ENCODE measurements at regions not wholly inside any gene's neighbourhood (a gene's known extent, or its start where the extent isn't known, plus 50 kb on each side); places are given as distances from the start of the nearest gene placed in this dataset.
"Not testable (repeated sequence)": the region's sequence is repeated elsewhere in the genome, so short reads cannot be mapped to it uniquely, and the experiment has no call there.

GRCh38 chr7:93739424-93739823, 151.1 kb downstream of the TFPI2 start:
- DNase-seq = no peak

- DNase-seq = no peak
Observed at GRCh38 chr7:93737953-93738352, 152.6 kb downstream of the TFPI2 start.

DNA sequence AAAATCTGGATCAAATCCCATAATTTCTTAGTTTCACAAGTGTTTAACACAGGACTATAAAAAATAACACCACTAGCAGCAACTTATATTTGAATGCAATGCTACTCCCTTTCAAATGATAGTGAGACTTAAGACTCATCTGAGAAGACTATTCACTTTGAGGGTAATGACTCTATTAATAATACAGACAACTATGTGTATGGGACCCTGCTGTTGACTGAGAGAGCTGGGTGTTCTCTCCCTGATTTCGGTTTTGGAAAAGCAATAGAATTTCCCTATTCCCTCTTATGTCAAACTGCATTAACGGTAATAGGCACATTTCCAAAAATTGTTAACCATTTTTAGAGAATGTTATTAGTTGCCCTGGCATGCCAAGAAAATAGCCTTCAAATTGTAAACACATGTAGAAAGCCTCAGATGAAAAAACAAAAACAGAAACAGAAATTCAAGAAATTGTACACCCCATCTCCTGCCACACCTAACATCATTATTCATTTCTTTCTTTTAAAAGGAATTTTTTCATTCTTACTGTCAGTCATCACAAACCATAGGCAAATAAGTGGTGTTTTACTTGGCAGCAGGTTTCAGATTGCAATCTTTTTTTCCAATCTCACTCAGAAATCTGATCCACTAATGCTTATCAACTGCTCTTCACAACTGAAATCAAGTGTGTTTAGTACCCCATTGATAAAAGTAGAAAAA, 153.7 kb downstream of the TFPI2 start:
- no peak for DNase-seq

DNA sequence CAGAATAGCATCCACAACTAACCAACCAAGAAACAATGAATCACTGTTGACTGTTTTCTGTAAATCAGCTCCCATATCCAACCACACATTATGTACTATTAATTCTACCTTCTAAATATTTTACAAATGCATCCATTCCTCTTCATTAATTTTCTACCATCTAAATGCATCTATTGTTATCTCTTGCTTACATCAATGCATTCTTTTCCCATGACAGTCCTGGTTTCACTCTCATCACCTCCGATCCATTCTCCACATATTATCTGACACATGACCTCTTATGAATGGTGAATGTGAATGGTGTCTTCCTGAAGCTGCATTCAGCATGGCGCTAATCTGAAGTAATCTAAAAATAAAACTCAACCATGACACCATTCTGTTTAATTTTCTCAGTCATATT, 153.8 kb upstream of the CALCR start:
- DNase-seq = no peak

- no peak for DNase-seq
Observed at GRCh38 chr7:93725954-93726353, 151.4 kb upstream of the CALCR start.

- DNase-seq = no peak
Observed at GRCh38 chr7:93723424-93724124, 149.1 kb upstream of the CALCR start.

DNA sequence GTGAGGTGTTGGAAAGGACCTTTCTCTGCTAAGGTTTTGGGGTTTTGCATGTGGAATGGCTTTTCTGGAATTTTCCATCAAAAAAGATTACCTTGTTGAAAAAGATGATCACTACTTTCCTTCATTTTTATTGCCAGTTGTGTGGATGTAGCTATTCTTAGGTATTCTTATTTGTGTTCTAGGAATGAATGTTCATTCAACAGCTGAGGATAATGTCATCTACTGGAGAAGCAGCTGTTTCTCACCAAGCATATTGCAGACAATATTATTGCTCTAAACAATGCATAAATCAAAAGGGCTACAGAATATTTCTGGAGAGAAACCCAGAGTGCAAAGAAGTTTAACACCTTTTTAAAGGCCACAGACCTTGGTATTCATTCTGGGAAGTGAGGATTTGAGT, 145.6 kb upstream of the CALCR start:
- no peak for DNase-seq

- no peak for DNase-seq
Observed at GRCh38 chr7:93719546-93719945, 145.0 kb upstream of the CALCR start.

DNA sequence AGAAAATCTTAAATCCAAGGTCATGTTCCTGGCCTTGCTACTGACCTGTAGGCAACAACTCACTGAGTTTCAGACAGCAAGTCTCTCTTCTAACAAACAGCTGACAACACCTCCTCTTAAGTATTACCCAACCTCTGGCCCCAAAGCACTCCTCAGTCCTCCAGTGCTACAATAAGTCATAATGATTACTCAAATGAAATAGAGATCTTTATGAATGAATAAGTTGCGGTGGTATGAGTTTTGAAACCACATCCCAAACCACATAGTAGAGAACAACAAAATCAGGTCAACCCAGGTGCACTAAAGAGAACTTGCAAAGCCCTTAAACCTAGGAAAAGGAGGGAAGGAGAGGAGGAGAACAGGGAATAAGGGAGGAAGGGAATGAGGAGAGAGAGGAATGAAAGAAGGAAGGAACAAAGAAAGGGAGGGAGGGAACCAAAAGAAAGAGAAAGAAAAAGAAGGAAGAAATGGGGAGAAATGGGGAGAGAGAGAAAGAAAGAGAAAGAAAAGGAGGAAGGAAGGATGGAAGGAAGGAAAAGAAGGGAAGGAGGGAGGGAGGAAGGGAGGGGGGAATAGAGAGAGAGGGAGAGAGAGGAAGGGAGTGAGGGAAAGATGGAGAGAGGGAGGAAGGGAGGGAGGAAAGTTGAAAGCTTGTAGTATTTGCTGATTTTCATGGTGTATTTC, 142.8 kb upstream of the CALCR start:
- DNase-seq = no peak

DNA sequence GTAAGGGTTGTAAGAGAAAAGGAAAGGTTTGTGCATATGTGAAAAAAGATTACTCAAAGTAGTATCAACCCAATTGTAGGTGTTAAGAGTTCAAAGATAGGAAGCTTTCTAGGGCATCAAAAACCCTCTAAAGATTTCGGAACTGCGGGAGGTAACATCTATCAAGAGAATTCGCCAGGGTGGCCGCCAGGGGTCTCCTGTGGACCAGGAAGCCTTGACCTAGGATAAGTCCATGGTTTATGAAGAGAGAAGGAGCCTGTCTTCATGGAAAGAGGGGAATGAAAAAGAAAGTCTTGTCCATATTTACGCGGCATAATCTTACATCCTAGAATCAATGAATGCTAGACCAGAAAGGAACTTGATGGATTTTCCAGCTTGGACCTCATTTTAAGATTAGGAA, 140.7 kb upstream of the CALCR start:
- DNase-seq = peak; percentile 75

- no peak for DNase-seq
Observed at GRCh38 chr7:93711926-93712325, 137.4 kb upstream of the CALCR start.

DNA sequence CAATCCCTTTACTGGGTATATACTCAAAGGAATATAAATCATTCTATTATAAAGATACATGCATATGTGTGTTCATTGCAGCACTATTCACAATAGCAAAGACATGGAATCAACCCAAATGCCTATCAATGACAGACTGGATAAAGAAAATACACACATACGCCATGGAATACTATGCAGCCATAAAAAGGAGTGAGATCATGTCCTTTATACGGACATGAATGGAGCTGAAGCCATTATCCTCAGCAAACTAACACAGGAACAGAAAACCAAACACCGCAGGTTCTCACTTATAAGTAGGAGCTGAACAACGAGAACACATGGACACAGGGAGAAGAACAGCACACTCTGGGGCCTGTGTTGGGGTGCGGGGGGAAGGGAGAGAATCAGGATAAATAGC, 133.7 kb upstream of the CALCR start:
- DNase-seq = not testable (repeated sequence)

DNA sequence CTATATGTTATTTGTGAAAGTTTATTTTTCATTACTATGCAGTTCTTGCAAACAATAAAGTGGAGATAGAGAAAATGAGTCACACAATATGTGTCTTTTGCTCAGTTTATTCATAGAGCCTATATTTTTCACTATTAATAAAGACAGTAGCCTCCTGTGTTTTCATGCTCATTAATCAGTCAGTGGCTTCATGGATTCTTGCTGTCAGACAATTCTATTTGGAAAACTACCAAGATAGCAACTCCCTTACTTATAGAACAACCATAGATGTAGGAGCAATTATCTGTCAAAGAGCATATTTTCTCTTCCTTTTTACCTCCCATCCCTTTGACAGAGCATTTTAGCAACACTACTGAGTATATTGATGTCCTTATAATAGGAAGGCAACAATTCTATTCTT, 132.7 kb upstream of the CALCR start:
- no peak for DNase-seq

- not testable (repeated sequence) for DNase-seq
Observed at GRCh38 chr7:93706162-93706561, 131.6 kb upstream of the CALCR start.

- peak; percentile 91 for DNase-seq
Observed at GRCh38 chr7:93704217-93704616, 129.7 kb upstream of the CALCR start.

DNA sequence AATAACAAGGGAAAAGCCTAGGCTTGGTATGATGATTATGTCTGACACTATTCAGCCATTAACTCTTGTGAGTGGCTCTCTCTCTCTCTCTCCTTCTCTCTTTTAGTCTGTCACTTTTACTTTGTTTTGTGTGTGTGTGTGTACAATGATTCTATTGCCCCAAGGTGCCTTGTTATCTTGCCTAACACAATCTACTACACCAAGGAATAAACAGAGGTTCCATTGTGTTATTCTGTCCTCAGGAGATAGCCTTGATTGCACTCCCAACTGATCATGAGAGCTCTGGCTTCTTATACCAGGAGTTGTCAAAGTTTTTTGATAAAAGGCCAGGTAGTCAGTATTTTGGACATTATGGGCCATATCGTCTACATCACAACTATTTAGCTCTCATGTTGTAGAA, 123.4 kb upstream of the CALCR start:
- no peak for DNase-seq

DNA sequence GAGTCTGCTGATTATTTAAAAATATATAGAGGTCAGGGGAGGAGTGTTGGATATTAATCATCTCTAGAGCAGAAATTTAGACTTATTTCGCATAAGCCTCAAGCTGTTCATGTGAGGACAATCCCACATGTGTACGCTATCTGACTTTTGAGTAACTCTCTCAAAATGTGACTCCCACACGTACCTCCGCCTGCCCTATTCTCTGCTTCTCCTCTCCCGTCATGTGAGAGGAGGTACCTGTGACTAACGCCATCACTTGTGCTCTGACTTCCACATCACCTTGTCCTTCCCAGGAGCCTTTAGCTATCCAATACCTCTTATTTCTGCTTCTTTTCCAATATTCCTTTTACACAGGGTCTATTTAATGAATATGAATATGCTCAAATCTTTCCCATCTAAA, 119.3 kb upstream of the CALCR start:
- no peak for DNase-seq

- no peak for DNase-seq
Observed at GRCh38 chr7:93690021-93690420, 115.5 kb upstream of the CALCR start.

GRCh38 chr7:93678185-93678584, 103.7 kb upstream of the CALCR start:
- DNase-seq = no peak

- DNase-seq = no peak
Observed at GRCh38 chr7:93663561-93664299, 89.2 kb upstream of the CALCR start.

DNA sequence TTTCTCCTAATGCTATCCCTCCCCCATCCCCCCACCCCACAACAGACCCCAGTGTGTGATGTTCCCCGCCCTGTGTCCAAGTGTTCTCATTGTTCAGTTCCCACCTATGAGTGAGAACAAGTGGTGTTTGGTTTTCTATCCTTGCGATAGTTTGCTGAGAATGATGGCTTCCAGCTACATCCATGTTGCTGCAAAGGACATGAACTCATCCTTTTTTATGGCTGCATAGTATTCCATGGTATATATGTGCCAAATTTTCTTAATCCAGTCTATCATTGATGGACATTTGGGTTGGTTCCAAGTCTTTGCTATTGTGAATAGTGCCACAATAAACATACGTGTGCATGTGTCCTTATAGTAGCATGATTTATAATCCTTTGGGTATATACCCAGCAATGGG, 83.6 kb upstream of the CALCR start:
- not testable (repeated sequence) for DNase-seq

- DNase-seq = peak; percentile 88
Observed at GRCh38 chr7:93651603-93652159, 77.2 kb upstream of the CALCR start.

DNA sequence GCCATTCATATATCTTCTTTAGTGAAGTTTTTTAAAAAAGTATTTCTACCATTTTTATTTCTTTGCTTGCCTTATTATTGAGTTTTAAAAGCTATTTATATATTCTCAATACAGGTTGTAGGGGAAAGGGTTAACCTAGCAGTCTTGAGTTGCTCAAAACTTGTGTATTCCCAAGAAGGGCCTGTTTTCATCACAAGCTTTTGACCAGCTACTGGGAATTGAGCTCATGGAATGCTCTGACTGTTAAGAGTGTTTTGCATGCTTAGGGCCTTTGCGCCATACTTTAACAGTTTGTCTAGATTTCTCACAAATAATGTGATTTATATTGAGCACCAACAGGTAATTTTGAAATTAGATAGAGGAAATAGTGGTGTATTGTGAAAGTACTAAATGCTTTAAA, 72.0 kb upstream of the CALCR start:
- DNase-seq = peak; percentile 85
